ENCODE measurements at regions not wholly inside any gene's neighbourhood (a gene's known extent, or its start where the extent isn't known, plus 50 kb on each side); places are given as distances from the start of the nearest gene placed in this dataset.
"Not testable (repeated sequence)": the region's sequence is repeated elsewhere in the genome, so short reads cannot be mapped to it uniquely, and the experiment has no call there.

DNA sequence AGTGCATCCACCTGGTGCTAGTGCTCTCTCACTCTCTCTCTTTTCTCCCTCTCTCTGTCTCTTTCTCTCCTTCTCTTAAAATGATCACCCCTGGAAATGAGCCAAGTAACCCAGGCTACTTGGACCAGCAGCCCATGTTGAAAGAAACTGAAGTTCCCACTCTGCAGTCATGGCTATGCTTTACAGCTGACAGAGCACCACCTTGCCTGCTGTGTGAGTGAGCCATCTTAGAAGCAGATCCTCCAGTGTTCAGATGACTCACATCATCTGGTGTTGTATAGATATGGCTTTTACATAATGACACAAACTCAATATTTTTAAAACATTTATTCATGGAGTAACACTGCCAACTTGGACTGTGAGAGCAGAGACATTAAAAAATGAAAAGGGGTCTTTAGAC, 779.1 kb downstream of the TTLL7 start:
- H3K36me3 ChIP-seq (ENCODE audit: control insufficient read depth in 2 of 3, insufficient read depth in 3 of 3, low read length in 3 of 3); H3K4me1 ChIP-seq (ENCODE audit: control insufficient read depth in 2 of 3, insufficient read depth in 2 of 3, low read depth in 1 of 3, low read length in 3 of 3); H3K4me3 ChIP-seq (ENCODE audit: low read length in 3 of 3); FAIRE-seq; intact Hi-C loops (cut with DNase I); H3K27me3 ChIP-seq (ENCODE audit: control insufficient read depth, insufficient read depth, low read length); H3K9me3 ChIP-seq (ENCODE audit: control insufficient read depth in 2 of 3, insufficient read depth in 1 of 3, low read length in 3 of 3); DNase-seq; H3K9ac ChIP-seq (ENCODE audit: low read length in 3 of 3); H3K27ac ChIP-seq (ENCODE audit: low read depth in 2 of 2, low read length in 2 of 2): not testable (repeated sequence)

GRCh38 chr1:83218036-83218716, 780.8 kb downstream of the TTLL7 start:
- H3K36me3 ChIP-seq (ENCODE audit: control insufficient read depth in 2 of 3, insufficient read depth in 3 of 3, low read length in 3 of 3); DNase-seq; H3K9me3 ChIP-seq (ENCODE audit: control insufficient read depth in 2 of 3, insufficient read depth in 1 of 3, low read length in 3 of 3); FAIRE-seq; H3K4me1 ChIP-seq (ENCODE audit: control insufficient read depth in 2 of 3, insufficient read depth in 2 of 3, low read depth in 1 of 3, low read length in 3 of 3); H3K27ac ChIP-seq (ENCODE audit: low read depth in 2 of 2, low read length in 2 of 2); H3K9ac ChIP-seq (ENCODE audit: low read length in 3 of 3); H3K4me3 ChIP-seq (ENCODE audit: low read length in 3 of 3); intact Hi-C loops (cut with DNase I); H3K27me3 ChIP-seq (ENCODE audit: control insufficient read depth, insufficient read depth, low read length): not testable (repeated sequence)

- FAIRE-seq; H3K36me3 ChIP-seq (ENCODE audit: control insufficient read depth in 2 of 3, insufficient read depth in 3 of 3, low read length in 3 of 3); H3K27ac ChIP-seq (ENCODE audit: low read depth in 2 of 2, low read length in 2 of 2); H3K9ac ChIP-seq (ENCODE audit: low read length in 3 of 3); H3K4me1 ChIP-seq (ENCODE audit: control insufficient read depth in 2 of 3, insufficient read depth in 2 of 3, low read depth in 1 of 3, low read length in 3 of 3); H3K4me3 ChIP-seq (ENCODE audit: low read length in 3 of 3); DNase-seq; intact Hi-C loops (cut with DNase I); H3K27me3 ChIP-seq (ENCODE audit: control insufficient read depth, insufficient read depth, low read length); H3K9me3 ChIP-seq (ENCODE audit: control insufficient read depth in 2 of 3, insufficient read depth in 1 of 3, low read length in 3 of 3): not testable (repeated sequence)
These were observed 784.6 kb downstream of the TTLL7 start for GRCh38 chr1:83214317-83214716.

DNA sequence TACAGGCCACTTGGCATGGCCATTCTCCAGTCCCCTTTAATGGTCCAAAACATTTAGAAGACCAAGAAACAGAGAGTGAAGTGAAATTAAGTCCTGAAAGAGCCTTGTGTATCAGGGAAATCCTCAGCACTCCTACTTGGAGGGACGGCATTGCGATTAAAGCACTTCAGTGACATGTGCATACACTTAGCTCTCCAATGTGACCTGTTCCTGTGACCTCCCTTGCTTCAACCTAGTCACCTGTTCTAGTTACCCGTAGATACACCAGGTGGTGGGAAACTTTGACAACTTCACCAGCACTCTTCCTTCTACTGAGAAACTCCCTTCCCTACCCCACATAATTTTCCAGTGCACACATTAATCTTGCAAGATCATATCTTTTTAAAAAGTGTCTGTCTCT, 785.3 kb downstream of the TTLL7 start:
- FAIRE-seq; H3K9ac ChIP-seq (ENCODE audit: low read length in 3 of 3); H3K36me3 ChIP-seq (ENCODE audit: control insufficient read depth in 2 of 3, insufficient read depth in 3 of 3, low read length in 3 of 3); H3K4me1 ChIP-seq (ENCODE audit: control insufficient read depth in 2 of 3, insufficient read depth in 2 of 3, low read depth in 1 of 3, low read length in 3 of 3); H3K27ac ChIP-seq (ENCODE audit: low read depth in 2 of 2, low read length in 2 of 2); intact Hi-C loops (cut with DNase I); H3K4me3 ChIP-seq (ENCODE audit: low read length in 3 of 3); H3K9me3 ChIP-seq (ENCODE audit: control insufficient read depth in 2 of 3, insufficient read depth in 1 of 3, low read length in 3 of 3); DNase-seq; H3K27me3 ChIP-seq (ENCODE audit: control insufficient read depth, insufficient read depth, low read length): not testable (repeated sequence)

DNA sequence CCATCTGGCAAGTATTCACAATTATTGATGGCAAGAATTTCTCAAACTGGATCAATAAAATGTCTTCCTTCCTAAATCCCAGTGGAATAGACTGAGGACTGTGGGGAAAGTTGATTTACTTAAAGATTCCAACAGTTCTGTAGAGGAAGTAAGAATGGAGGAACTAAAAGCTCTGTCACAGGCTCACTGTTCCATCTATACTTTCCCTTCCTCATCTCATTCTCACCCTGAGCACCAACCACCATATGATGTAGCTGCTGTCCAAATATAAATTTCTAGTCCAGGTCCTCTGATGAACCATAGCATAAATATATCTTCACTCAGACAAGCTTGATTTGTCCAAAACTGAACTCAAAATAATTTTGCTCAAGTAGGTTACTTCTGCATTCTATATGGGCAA, 786.9 kb downstream of the TTLL7 start:
- H3K9me3 ChIP-seq (ENCODE audit: control insufficient read depth in 2 of 3, insufficient read depth in 1 of 3, low read length in 3 of 3); H3K27me3 ChIP-seq (ENCODE audit: control insufficient read depth, insufficient read depth, low read length); H3K27ac ChIP-seq (ENCODE audit: low read depth in 2 of 2, low read length in 2 of 2); H3K4me3 ChIP-seq (ENCODE audit: low read length in 3 of 3); H3K9ac ChIP-seq (ENCODE audit: low read length in 3 of 3); H3K36me3 ChIP-seq (ENCODE audit: control insufficient read depth in 2 of 3, insufficient read depth in 3 of 3, low read length in 3 of 3); H3K4me1 ChIP-seq (ENCODE audit: control insufficient read depth in 2 of 3, insufficient read depth in 2 of 3, low read depth in 1 of 3, low read length in 3 of 3); intact Hi-C loops (cut with DNase I); DNase-seq; FAIRE-seq: not testable (repeated sequence)

GRCh38 chr1:83208540-83208939, 790.4 kb downstream of the TTLL7 start:
- H3K27me3 ChIP-seq (ENCODE audit: control insufficient read depth, insufficient read depth, low read length); H3K9ac ChIP-seq (ENCODE audit: low read length in 3 of 3); FAIRE-seq; H3K27ac ChIP-seq (ENCODE audit: low read depth in 2 of 2, low read length in 2 of 2); DNase-seq; intact Hi-C loops (cut with DNase I); H3K4me1 ChIP-seq (ENCODE audit: control insufficient read depth in 2 of 3, insufficient read depth in 2 of 3, low read depth in 1 of 3, low read length in 3 of 3); H3K9me3 ChIP-seq (ENCODE audit: control insufficient read depth in 2 of 3, insufficient read depth in 1 of 3, low read length in 3 of 3); H3K36me3 ChIP-seq (ENCODE audit: control insufficient read depth in 2 of 3, insufficient read depth in 3 of 3, low read length in 3 of 3); H3K4me3 ChIP-seq (ENCODE audit: low read length in 3 of 3): not testable (repeated sequence)

DNA sequence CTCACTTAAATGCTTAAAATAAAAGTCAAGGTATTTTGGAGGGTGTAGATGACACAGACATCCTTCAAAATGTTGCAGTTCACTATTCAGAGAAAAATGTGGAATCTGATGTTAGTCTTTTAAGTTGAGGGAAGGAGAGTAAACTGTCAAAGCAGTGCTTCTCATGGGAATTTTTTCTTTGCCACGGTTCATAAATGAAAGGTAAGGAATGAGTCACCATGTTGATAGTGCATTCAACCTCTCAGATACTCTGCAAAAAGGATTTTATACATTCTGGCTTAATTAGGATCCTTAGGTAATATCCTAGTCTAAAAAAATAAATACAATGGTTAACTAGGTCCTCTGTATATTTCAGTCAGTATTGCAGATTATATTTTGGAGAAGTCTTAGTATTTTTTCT, 804.3 kb downstream of the TTLL7 start:
- H3K4me3 ChIP-seq (ENCODE audit: low read length in 3 of 3); H3K27me3 ChIP-seq (ENCODE audit: control insufficient read depth, insufficient read depth, low read length); H3K9me3 ChIP-seq (ENCODE audit: control insufficient read depth in 2 of 3, insufficient read depth in 1 of 3, low read length in 3 of 3); H3K27ac ChIP-seq (ENCODE audit: low read depth in 2 of 2, low read length in 2 of 2); H3K4me1 ChIP-seq (ENCODE audit: control insufficient read depth in 2 of 3, insufficient read depth in 2 of 3, low read depth in 1 of 3, low read length in 3 of 3); intact Hi-C loops (cut with DNase I); H3K9ac ChIP-seq (ENCODE audit: low read length in 3 of 3); FAIRE-seq; H3K36me3 ChIP-seq (ENCODE audit: control insufficient read depth in 2 of 3, insufficient read depth in 3 of 3, low read length in 3 of 3); DNase-seq: not testable (repeated sequence)

- H3K9ac ChIP-seq (ENCODE audit: low read length in 3 of 3); H3K9me3 ChIP-seq (ENCODE audit: control insufficient read depth in 2 of 3, insufficient read depth in 1 of 3, low read length in 3 of 3); H3K27me3 ChIP-seq (ENCODE audit: control insufficient read depth, insufficient read depth, low read length); H3K4me3 ChIP-seq (ENCODE audit: low read length in 3 of 3); intact Hi-C loops (cut with DNase I); H3K27ac ChIP-seq (ENCODE audit: low read depth in 2 of 2, low read length in 2 of 2); DNase-seq; FAIRE-seq; H3K4me1 ChIP-seq (ENCODE audit: control insufficient read depth in 2 of 3, insufficient read depth in 2 of 3, low read depth in 1 of 3, low read length in 3 of 3); H3K36me3 ChIP-seq (ENCODE audit: control insufficient read depth in 2 of 3, insufficient read depth in 3 of 3, low read length in 3 of 3): not testable (repeated sequence)
These were observed 816.8 kb downstream of the TTLL7 start for GRCh38 chr1:83182033-83182728.
